ENCODE measurements at regions not wholly inside any gene's neighbourhood (a gene's known extent, or its start where the extent isn't known, plus 50 kb on each side); places are given as distances from the start of the nearest gene placed in this dataset.

DNA sequence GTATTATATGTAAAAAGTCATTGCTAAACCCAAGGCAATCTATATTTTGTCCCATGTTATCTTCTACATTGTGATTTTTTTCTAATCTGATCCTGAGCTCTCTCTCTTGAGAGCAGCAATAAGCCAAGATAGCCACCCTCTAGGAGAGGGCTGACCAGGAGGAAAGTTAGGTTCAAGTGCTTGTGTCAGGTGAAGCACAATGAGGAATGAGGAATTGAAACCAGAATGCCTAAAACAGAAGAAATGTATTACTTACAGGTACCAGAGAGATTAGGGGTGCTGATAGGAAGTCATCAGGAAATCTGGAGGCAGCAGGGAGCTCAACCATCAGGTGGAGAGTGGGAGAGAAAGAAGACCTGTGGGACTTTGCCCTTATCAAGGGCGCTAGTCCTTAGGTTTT, 85.5 kb upstream of the BARHL2 start:
- H3K9me1 ChIP-seq (ENCODE audit: control insufficient read depth, extremely low read depth, insufficient read depth, low read length): no peaks in the 10 kb centered on the region
- no peak overlapping the region for H3K4me2 ChIP-seq (ENCODE audit: control insufficient read depth, extremely low read depth, insufficient read depth, low read depth, low read length)
- H3K9me3 ChIP-seq (ENCODE audit: control insufficient read depth, low read depth, low read length): no peaks in the 10 kb centered on the region
- H3K4me3 ChIP-seq (ENCODE audit: control insufficient read depth in 2 of 3, extremely low read depth in 1 of 3, insufficient read depth in 2 of 3, low read depth in 1 of 3, low read length in 3 of 3): no peak overlapping the region
- H3K27me3 ChIP-seq (ENCODE audit: control insufficient read depth, extremely low read depth, insufficient read depth, low read length): no peaks in the 10 kb centered on the region
- FAIRE-seq (no peak), DNase-seq (ENCODE audit: low read depth, low spot score) (no peak)
- no peaks in the 10 kb centered on the region for H3K79me2 ChIP-seq (ENCODE audit: control insufficient read depth, insufficient read depth, low read length)
- no peak overlapping the region for H3K27ac ChIP-seq (ENCODE audit: control insufficient read depth, insufficient read depth, low read length)
- H2AFZ ChIP-seq (ENCODE audit: control insufficient read depth, low read length): no peak overlapping the region
- TF ChIP-seq CTCF (optimal IDR thresholded peaks at IDR 0.05 in 1 of 3, IDR thresholded peaks at IDR 0.05 in 1 of 3, conservative IDR thresholded peaks at IDR 0.05 in 1 of 3; ENCODE audit: extremely low read depth in 1 of 3, insufficient read depth in 2 of 3, low read length in 3 of 3) (no peak), EZH2 (IDR thresholded peaks at IDR 0.05; ENCODE audit: low read length) (no peak)
- no peaks in the 10 kb centered on the region for H3K36me3 ChIP-seq (ENCODE audit: control insufficient read depth in 2 of 2, extremely low read depth in 1 of 2, insufficient read depth in 2 of 2, low read length in 2 of 2)
- dilution Hi-C loops (cut with MboI; ENCODE audit: extremely low pct_ligation_motif_present, low sequenced_read_pairs): no loop called here
- H3K9ac ChIP-seq (ENCODE audit: control insufficient read depth, extremely low read depth, insufficient read depth, low read length): no peak overlapping the region
- H3K4me1 ChIP-seq (ENCODE audit: control insufficient read depth, extremely low read depth, insufficient read depth, low read length): no peaks in the 10 kb centered on the region
- H4K20me1 ChIP-seq (ENCODE audit: control insufficient read depth, extremely low read depth, insufficient read depth, low read length): no peaks in the 10 kb centered on the region

- no peak for FAIRE-seq
- dilution Hi-C loops (cut with MboI; ENCODE audit: extremely low pct_ligation_motif_present, low sequenced_read_pairs): no loop called here
- no peaks in the 10 kb centered on the region for H3K4me1 ChIP-seq (ENCODE audit: control insufficient read depth, extremely low read depth, insufficient read depth, low read length)
Observed at GRCh38 chr1:90800012-90800717, 83.1 kb upstream of the BARHL2 start.

More at GRCh38 chr1:90800012-90800717, 83.1 kb upstream of the BARHL2 start:
- Histone ChIP-seq H3K4me2 (ENCODE audit: control insufficient read depth, extremely low read depth, insufficient read depth, low read depth, low read length) (no peak overlapping the region), H3K27me3 (ENCODE audit: control insufficient read depth, extremely low read depth, insufficient read depth, low read length) (no peaks in the 10 kb centered on the region), H3K4me3 (ENCODE audit: control insufficient read depth in 2 of 3, extremely low read depth in 1 of 3, insufficient read depth in 2 of 3, low read depth in 1 of 3, low read length in 3 of 3) (no peak overlapping the region), H3K9ac (ENCODE audit: control insufficient read depth, extremely low read depth, insufficient read depth, low read length) (no peak overlapping the region), H3K27ac (ENCODE audit: control insufficient read depth, insufficient read depth, low read length) (no peak overlapping the region), H2AFZ (ENCODE audit: control insufficient read depth, low read length) (no peak overlapping the region), H3K9me1 (ENCODE audit: control insufficient read depth, extremely low read depth, insufficient read depth, low read length) (no peaks in the 10 kb centered on the region), H3K36me3 (ENCODE audit: control insufficient read depth in 2 of 2, extremely low read depth in 1 of 2, insufficient read depth in 2 of 2, low read length in 2 of 2) (no peaks in the 10 kb centered on the region), H4K20me1 (ENCODE audit: control insufficient read depth, extremely low read depth, insufficient read depth, low read length) (no peaks in the 10 kb centered on the region), H3K9me3 (ENCODE audit: control insufficient read depth, low read depth, low read length) (no peaks in the 10 kb centered on the region), H3K79me2 (ENCODE audit: control insufficient read depth, insufficient read depth, low read length) (no peaks in the 10 kb centered on the region)
- DNase-seq (ENCODE audit: low read depth, low spot score): no peak
- TF ChIP-seq EZH2 (IDR thresholded peaks at IDR 0.05; ENCODE audit: low read length) (no peak), CTCF (optimal IDR thresholded peaks at IDR 0.05 in 1 of 3, IDR thresholded peaks at IDR 0.05 in 1 of 3, conservative IDR thresholded peaks at IDR 0.05 in 1 of 3; ENCODE audit: extremely low read depth in 1 of 3, insufficient read depth in 2 of 3, low read length in 3 of 3) (no peak)

Data from keratinocyte (primary cell).